Muscle of arm (tissue), 1 donor: ENCODE measurements at regions not wholly inside any gene's neighbourhood (a gene's known extent, or its start where the extent isn't known, plus 50 kb on each side); places are given as distances from the start of the nearest gene placed in this dataset.

Experiments
- DNase-seq: peaks from one replicate; pipeline ENCODE4 v3.0.0-alpha.2; 2013

GRCh38 chr10:116792817-116793216 is 50.5 kb upstream of the HSPA12A start:
- DNase-seq: no peak

- no peak for DNase-seq
Measured at GRCh38 chr10:116796469-116796868, 52.8 kb upstream of the ENO4 start.

- DNase-seq: peak; percentile 73
Measured at GRCh38 chr10:116796910-116797513, 52.3 kb upstream of the ENO4 start.

GRCh38 chr10:116798859-116799258 is 50.4 kb upstream of the ENO4 start:
- no peak for DNase-seq
